CD4-positive, alpha-beta T cell (primary cell): ENCODE measurements at regions not wholly inside any gene's neighbourhood (a gene's known extent, or its start where the extent isn't known, plus 50 kb on each side); places are given as distances from the start of the nearest gene placed in this dataset.
"Not testable (repeated sequence)": the region's sequence is repeated elsewhere in the genome, so short reads cannot be mapped to it uniquely, and the experiment has no call there.

ENCODE experiments used
- ATAC-seq: fragments of 200-7000 bp; cut with Tn5 transposase; one replicate; pipeline ENCODE4 v1.10.0; 2022; ENCODE audit warnings: mild to moderate bottlenecking; ENCODE audit not compliant: poor library complexity
- CTCF ChIA-PET: fragments of 350-600 bp; sonication (Branson Sonifier 250); formaldehyde crosslinking; loops from one replicate; lab custom pipeline; 2021; ENCODE audit warnings: antibody characterized with exemption, inconsistent platforms; lab: Charles Lee
- POLR2A ChIA-PET: fragments of 350-600 bp; sonication (Branson Sonifier 250); formaldehyde crosslinking; loops from one replicate; lab custom pipeline; 2021; ENCODE audit warnings: antibody characterized with exemption, inconsistent platforms; lab: Charles Lee
- DNase-seq, 14 experiments: peaks; one replicate each; pipeline ENCODE4 v3.0.0-alpha.2; 2013 to 2020; ENCODE audit warnings: mixed read lengths in 2 of 14
- H3K27ac ChIP-seq, 2 donors: one replicate each; pipeline versions ENCODE4 v1.5.1 to v1.7.0; 2013; ENCODE audit warnings: low read length in 2 of 2, low read depth in 1 of 2, mild to moderate bottlenecking in 1 of 2
- H3K27me3 ChIP-seq, 2 experiments: 1 replicate in 1 of 2; 2 replicates in 1 of 2; pipeline versions ENCODE4 v1.6.1 to v1.7.0; 2013; ENCODE audit warnings: low read length in 2 of 2, control low read depth in 1 of 2, mild to moderate bottlenecking in 1 of 2, moderate library complexity in 1 of 2; ENCODE audit not compliant: insufficient read depth in 2 of 2, control insufficient read depth in 1 of 2
- H3K36me3 ChIP-seq: one replicate; pipeline ENCODE4 v1.6.1; 2013; ENCODE audit warnings: low read length, control low read depth; ENCODE audit not compliant: insufficient read depth
- H3K4me1 ChIP-seq: one replicate; pipeline ENCODE4 v1.6.1; 2013; ENCODE audit warnings: low read length, control low read depth; ENCODE audit not compliant: insufficient read depth
- H3K4me3 ChIP-seq: one replicate; pipeline ENCODE4 v1.5.1; 2013; ENCODE audit warnings: mild to moderate bottlenecking, low read length, moderate library complexity
- H3K9me3 ChIP-seq, 2 experiments: 1 replicate in 1 of 2; 2 replicates in 1 of 2; pipeline versions ENCODE4 v1.6.1 to v1.7.0; 2013; ENCODE audit warnings: low read length in 2 of 2, mild to moderate bottlenecking in 2 of 2, control low read depth in 1 of 2, moderate library complexity in 1 of 2; ENCODE audit not compliant: control insufficient read depth in 1 of 2, insufficient read depth in 1 of 2
- H3K27ac Mint-ChIP-seq: one replicate; pipeline ENCODE4 v1.8.0; 2020; ENCODE audit warnings: mixed read lengths
- H3K27me3 Mint-ChIP-seq: one replicate; pipeline ENCODE4 v1.8.0; 2021; ENCODE audit warnings: mixed read lengths
- H3K36me3 Mint-ChIP-seq: one replicate; pipeline ENCODE4 v1.8.0; 2021; ENCODE audit warnings: low read depth, mixed read lengths
- H3K4me1 Mint-ChIP-seq: one replicate; pipeline ENCODE4 v1.8.0; 2021; ENCODE audit warnings: low read depth, mixed read lengths
- H3K4me3 Mint-ChIP-seq: one replicate; pipeline ENCODE4 v1.8.0; 2020; ENCODE audit warnings: mild to moderate bottlenecking, mixed read lengths
- H3K9me3 Mint-ChIP-seq: one replicate; pipeline ENCODE4 v1.8.0; 2020; ENCODE audit warnings: mixed read lengths
- intact Hi-C, 2 experiments: fragments of 100-400 bp; cut with DNase I in 1 of 2; cut with micrococcal nuclease in 1 of 2; formaldehyde crosslinking; loops; one replicate each; pipeline versions ENCODE4 v1.15.1 to v1.9.0; 2023 to 2025; cut with DNase I, micrococcal nuclease
- TF ChIP-seq, protein P1 (sequence below): fragments of 200-600 bp; IDR thresholded peaks from one replicate; pipeline ENCODE4 v1.8.0; 2022; ENCODE audit warnings: antibody characterized with exemption, mild to moderate bottlenecking

DNA sequence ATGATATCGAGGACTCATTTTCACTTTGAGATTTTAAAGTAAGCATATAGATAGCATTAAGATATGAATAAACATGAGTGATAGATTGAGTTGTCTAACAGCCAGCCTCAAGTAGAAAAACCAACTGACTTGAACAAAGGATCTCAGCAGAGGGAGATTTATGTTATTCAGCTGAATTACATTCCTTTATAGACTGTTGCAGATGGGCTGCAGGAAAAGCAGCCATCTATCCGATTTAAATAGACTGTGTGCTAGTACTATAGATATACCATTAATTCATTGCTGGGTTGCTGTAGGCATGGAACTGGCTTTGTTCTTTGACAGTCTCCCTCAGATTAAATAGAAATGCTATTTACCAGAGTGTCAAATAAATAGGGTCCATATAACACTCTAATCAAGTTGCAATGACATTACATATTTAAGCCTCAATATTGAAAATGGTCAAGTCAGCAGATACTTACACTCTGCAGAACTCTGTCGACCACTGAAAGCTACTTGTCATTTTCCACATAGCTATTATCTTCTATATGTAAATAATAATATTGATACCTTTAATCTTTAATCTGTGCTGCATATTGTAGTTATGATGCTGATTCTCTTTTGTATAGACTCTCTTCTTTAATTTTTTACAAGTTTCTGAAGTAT, 750.8 kb downstream of the CENPC start:
- peaks cover 2% of the 10 kb centered on the region for H3K9me3 Mint-ChIP-seq
- intact Hi-C loops: no loop called here
- Histone ChIP-seq H3K36me3 (no peaks in the 10 kb centered on the region), H3K9me3 (no peaks in the 10 kb centered on the region), H3K27ac (no peak overlapping the region), H3K4me1 (no peaks in the 10 kb centered on the region), H3K4me3 (no peak overlapping the region), H3K27me3 (no peaks in the 10 kb centered on the region)
- no peaks in the 10 kb centered on the region for H3K27me3 Mint-ChIP-seq
- H3K27ac Mint-ChIP-seq: no peak overlapping the region
- no peaks in the 10 kb centered on the region for H3K4me1 Mint-ChIP-seq
- no peak overlapping the region for H3K4me3 Mint-ChIP-seq
- TF ChIP-seq, protein P1, sequence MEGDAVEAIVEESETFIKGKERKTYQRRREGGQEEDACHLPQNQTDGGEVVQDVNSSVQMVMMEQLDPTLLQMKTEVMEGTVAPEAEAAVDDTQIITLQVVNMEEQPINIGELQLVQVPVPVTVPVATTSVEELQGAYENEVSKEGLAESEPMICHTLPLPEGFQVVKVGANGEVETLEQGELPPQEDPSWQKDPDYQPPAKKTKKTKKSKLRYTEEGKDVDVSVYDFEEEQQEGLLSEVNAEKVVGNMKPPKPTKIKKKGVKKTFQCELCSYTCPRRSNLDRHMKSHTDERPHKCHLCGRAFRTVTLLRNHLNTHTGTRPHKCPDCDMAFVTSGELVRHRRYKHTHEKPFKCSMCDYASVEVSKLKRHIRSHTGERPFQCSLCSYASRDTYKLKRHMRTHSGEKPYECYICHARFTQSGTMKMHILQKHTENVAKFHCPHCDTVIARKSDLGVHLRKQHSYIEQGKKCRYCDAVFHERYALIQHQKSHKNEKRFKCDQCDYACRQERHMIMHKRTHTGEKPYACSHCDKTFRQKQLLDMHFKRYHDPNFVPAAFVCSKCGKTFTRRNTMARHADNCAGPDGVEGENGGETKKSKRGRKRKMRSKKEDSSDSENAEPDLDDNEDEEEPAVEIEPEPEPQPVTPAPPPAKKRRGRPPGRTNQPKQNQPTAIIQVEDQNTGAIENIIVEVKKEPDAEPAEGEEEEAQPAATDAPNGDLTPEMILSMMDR: no peak
- ChIA-PET CTCF (no interaction called here), POLR2A (no interaction called here)
- DNase-seq (no peak), ATAC-seq (no peak)
- no peaks in the 10 kb centered on the region for H3K36me3 Mint-ChIP-seq

DNA sequence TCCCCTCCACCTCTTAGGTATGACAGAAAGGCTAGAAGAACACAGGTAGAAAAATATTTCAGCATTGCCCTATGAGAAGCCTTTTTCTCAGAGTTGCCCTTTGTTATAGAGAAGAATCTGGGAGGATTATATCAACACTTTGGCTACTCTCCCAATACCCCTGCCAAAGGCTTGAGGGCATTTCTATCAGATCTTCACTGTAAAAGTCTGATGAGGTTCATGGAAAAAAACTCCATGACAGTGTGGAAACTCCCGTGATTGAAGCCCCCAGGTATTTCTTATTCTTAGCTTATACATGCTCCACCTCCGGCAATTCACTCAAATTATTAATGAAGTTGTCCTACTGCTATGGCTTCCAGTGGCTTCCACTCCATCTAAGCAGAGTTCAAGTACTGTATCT, 753.6 kb downstream of the CENPC start:
- Mint-ChIP-seq H3K27me3 (no peaks in the 10 kb centered on the region), H3K9me3 (peaks cover 2% of the 10 kb centered on the region), H3K27ac (no peak overlapping the region), H3K4me1 (no peaks in the 10 kb centered on the region), H3K4me3 (no peak overlapping the region), H3K36me3 (no peaks in the 10 kb centered on the region)
- CTCF ChIA-PET: no interaction called here
- no peaks in the 10 kb centered on the region for H3K9me3 ChIP-seq
- intact Hi-C loops: no loop called here
- DNase-seq (no peak), ATAC-seq (no peak)
- no peaks in the 10 kb centered on the region for H3K36me3 ChIP-seq
- TF ChIP-seq, protein P1: no peak
- no peak overlapping the region for H3K4me3 ChIP-seq
- POLR2A ChIA-PET: no interaction called here
- no peak overlapping the region for H3K27ac ChIP-seq
- no peaks in the 10 kb centered on the region for H3K27me3 ChIP-seq
- no peaks in the 10 kb centered on the region for H3K4me1 ChIP-seq

DNA sequence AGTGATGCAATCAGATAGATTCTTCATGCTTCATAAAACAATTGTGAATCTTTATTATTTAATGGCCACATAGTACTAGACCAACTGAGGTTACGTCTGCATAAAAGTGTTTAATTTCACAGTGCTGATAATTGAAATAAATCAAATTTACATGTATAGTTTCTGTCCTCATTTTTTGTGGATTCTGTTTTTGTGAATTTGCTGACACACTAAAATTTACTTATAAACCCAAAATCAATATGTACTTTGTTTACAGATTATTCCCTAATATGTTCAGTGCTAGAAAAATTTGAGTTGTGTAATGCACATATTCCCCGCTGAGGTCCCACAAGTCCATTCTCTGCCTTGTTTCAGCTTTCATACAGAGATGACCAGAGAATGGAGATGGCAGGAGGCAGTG, 759.8 kb downstream of the CENPC start:
- no peak for DNase-seq
- Histone ChIP-seq H3K4me3 (no peak overlapping the region), H3K27me3 (no peaks in the 10 kb centered on the region), H3K36me3 (no peaks in the 10 kb centered on the region), H3K4me1 (no peaks in the 10 kb centered on the region), H3K9me3 (peaks cover 0 to 8% of the 10 kb centered on the region in 2 experiments), H3K27ac (no peak overlapping the region)
- no peak for ATAC-seq
- POLR2A ChIA-PET: no interaction called here
- Mint-ChIP-seq H3K27me3 (no peaks in the 10 kb centered on the region), H3K4me1 (no peaks in the 10 kb centered on the region), H3K9me3 (no peaks in the 10 kb centered on the region), H3K36me3 (no peaks in the 10 kb centered on the region), H3K4me3 (no peak overlapping the region), H3K27ac (no peak overlapping the region)
- CTCF ChIA-PET: no interaction called here
- TF ChIP-seq, protein P1: no peak
- intact Hi-C loops: no loop called here

DNA sequence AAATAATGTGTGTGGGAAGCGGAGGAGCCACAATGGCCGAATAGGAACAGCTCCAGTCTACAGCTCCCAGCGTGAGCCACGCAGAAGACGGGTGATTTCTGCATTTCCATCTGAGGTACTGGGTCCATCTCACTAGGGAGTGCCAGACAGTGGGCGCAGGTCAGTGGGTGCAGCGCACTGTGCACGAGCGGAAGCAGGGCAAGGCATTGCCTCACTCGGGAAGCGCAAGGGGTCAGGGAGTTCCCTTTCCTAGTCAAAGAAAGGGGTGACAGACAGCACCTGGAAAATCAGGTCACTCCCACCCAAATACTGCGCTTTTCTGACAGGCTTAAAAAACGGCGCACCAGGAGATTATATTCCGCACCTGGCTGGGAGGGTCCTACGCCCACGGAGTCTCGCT, 762.6 kb downstream of the CENPC start:
- H3K4me1 Mint-ChIP-seq, H3K4me1 ChIP-seq, H3K4me3 Mint-ChIP-seq, POLR2A ChIA-PET, H3K4me3 ChIP-seq, H3K27me3 ChIP-seq, H3K9me3 Mint-ChIP-seq, H3K36me3 ChIP-seq, H3K27me3 Mint-ChIP-seq, intact Hi-C loops, H3K27ac Mint-ChIP-seq, ATAC-seq, H3K36me3 Mint-ChIP-seq, CTCF ChIA-PET, DNase-seq, H3K27ac ChIP-seq: not testable (repeated sequence)
- H3K9me3 ChIP-seq: peaks cover 0 to 22% of the 10 kb centered on the region in 2 experiments
